D721Med (cell line): ENCODE measurements at regions not wholly inside any gene's neighbourhood (a gene's known extent, or its start where the extent isn't known, plus 50 kb on each side); places are given as distances from the start of the nearest gene placed in this dataset.

ENCODE experiments used
- DNase-seq: peaks from one replicate; pipeline ENCODE4 v3.0.0; 2011; ENCODE audit warnings: low spot score; ENCODE audit not compliant: insufficient read length
- FAIRE-seq: peaks from 2 replicates; lab custom pipeline; 2011; peaks lifted over from hg19 to GRCh38; lab: Jason Lieb, UNC
- CTCF ChIP-seq: IDR thresholded peaks from 2 replicates; pipeline ENCODE4 v1.5.1; 2012; ENCODE audit warnings: mild to moderate bottlenecking, control low read depth; ENCODE audit not compliant: insufficient read depth; ENCODE audit errors: missing control alignments

GRCh38 chr16:9370061-9370491 is 278.6 kb downstream of the HAPSTR1 start:
- no peak for DNase-seq
- TF ChIP-seq CTCF = no peak
- no peak for FAIRE-seq

GRCh38 chr16:9371713-9372448 is 280.4 kb downstream of the HAPSTR1 start:
- no peak for FAIRE-seq
- DNase-seq = no peak
- TF ChIP-seq CTCF = no peak

GRCh38 chr16:9372934-9373890 is 281.8 kb downstream of the HAPSTR1 start:
- FAIRE-seq (no peak), DNase-seq (no peak)
- TF ChIP-seq CTCF = peak; percentile 6

- no peak for DNase-seq
- no peak for FAIRE-seq
- no peak for TF ChIP-seq CTCF
Measured at GRCh38 chr16:9374061-9374460, 282.6 kb downstream of the HAPSTR1 start.

GRCh38 chr16:9378876-9379275 is 287.4 kb downstream of the HAPSTR1 start:
- TF ChIP-seq CTCF = no peak
- DNase-seq = no peak
- FAIRE-seq = no peak

- TF ChIP-seq CTCF = no peak
- no peak for DNase-seq
- no peak for FAIRE-seq
Measured at GRCh38 chr16:9380221-9380620, 288.8 kb downstream of the HAPSTR1 start.

GRCh38 chr16:9381399-9381798 is 290.0 kb downstream of the HAPSTR1 start:
- no peak for TF ChIP-seq CTCF
- FAIRE-seq (no peak), DNase-seq (no peak)
